Activated T-cell treated with anti-CD3 and anti-CD28 coated beads, Interleukin-2, amount 50 U/mL, for 72 hours (primary cell): ENCODE measurements at regions not wholly inside any gene's neighbourhood (a gene's known extent, or its start where the extent isn't known, plus 50 kb on each side); places are given as distances from the start of the nearest gene placed in this dataset.

Experiments
- ATAC-seq, 2 donors: fragments of 150-1000 bp; cut with Tn5 transposase; replicated peaks in 1 of 2; 2 replicates each; pipeline ENCODE4 v1.10.0; 2021; ENCODE audit warnings: moderate library complexity in 2 of 2, mild to moderate bottlenecking in 1 of 2
- DNase-seq, 2 donors: peaks; one replicate each; pipeline ENCODE4 v3.0.0; 2021 to 2022; ENCODE audit warnings: mixed read lengths in 1 of 2
- H3K27ac Mint-ChIP-seq: one replicate; pipeline ENCODE4 v1.8.0; 2022; ENCODE audit warnings: mild to moderate bottlenecking, moderate library complexity, mixed read lengths
- H3K27me3 Mint-ChIP-seq: one replicate; pipeline ENCODE4 v1.8.0; 2022; ENCODE audit warnings: low read depth, mixed read lengths
- H3K36me3 Mint-ChIP-seq, 2 donors: one replicate each; pipeline ENCODE4 v1.8.0; 2022; ENCODE audit warnings: mixed read lengths in 2 of 2, mild to moderate bottlenecking in 1 of 2; ENCODE audit not compliant: insufficient read depth in 2 of 2
- H3K4me1 Mint-ChIP-seq: one replicate; pipeline ENCODE4 v1.8.0; 2022; ENCODE audit warnings: low read depth, mixed read lengths
- H3K4me3 Mint-ChIP-seq, 2 donors: one replicate each; pipeline ENCODE4 v1.8.0; 2022; ENCODE audit warnings: mild to moderate bottlenecking in 2 of 2, mixed read lengths in 2 of 2, moderate library complexity in 2 of 2
- H3K9me3 Mint-ChIP-seq, 2 donors: one replicate each; pipeline ENCODE4 v1.8.0; 2022; ENCODE audit warnings: mixed read lengths in 2 of 2

GRCh38 chr15:100780208-100780800, 99.3 kb upstream of the ALDH1A3 start:
- H3K4me3 Mint-ChIP-seq: no peak overlapping the region
- DNase-seq (no peak), ATAC-seq (no peak)
- H3K9me3 Mint-ChIP-seq: peaks cover 0 to 3% of the 10 kb centered on the region in 2 donors
- no peaks in the 10 kb centered on the region for H3K4me1 Mint-ChIP-seq
- H3K27me3 Mint-ChIP-seq: peaks cover 6% of the 10 kb centered on the region
- H3K36me3 Mint-ChIP-seq: no peaks in the 10 kb centered on the region
- no peak overlapping the region for H3K27ac Mint-ChIP-seq

- no peak for ATAC-seq
- no peaks in the 10 kb centered on the region for H3K4me1 Mint-ChIP-seq
- no peak overlapping the region for H3K27ac Mint-ChIP-seq
- no peaks in the 10 kb centered on the region for H3K9me3 Mint-ChIP-seq
- H3K4me3 Mint-ChIP-seq: no peak overlapping the region
- no peaks in the 10 kb centered on the region for H3K36me3 Mint-ChIP-seq
- peaks cover 6% of the 10 kb centered on the region for H3K27me3 Mint-ChIP-seq
- DNase-seq: no peak
Observed at GRCh38 chr15:100781061-100781960, 98.3 kb upstream of the ALDH1A3 start.

GRCh38 chr15:100781961-100782530, 97.6 kb upstream of the ALDH1A3 start:
- no peaks in the 10 kb centered on the region for H3K4me1 Mint-ChIP-seq
- H3K9me3 Mint-ChIP-seq: no peaks in the 10 kb centered on the region
- peaks cover 6% of the 10 kb centered on the region for H3K27me3 Mint-ChIP-seq
- no peak overlapping the region for H3K27ac Mint-ChIP-seq
- ATAC-seq (no peak), DNase-seq (no peak)
- no peaks in the 10 kb centered on the region for H3K36me3 Mint-ChIP-seq
- H3K4me3 Mint-ChIP-seq: no peak overlapping the region

- ATAC-seq (no peak), DNase-seq (no peak)
- Mint-ChIP-seq H3K9me3 (no peaks in the 10 kb centered on the region), H3K27ac (no peak overlapping the region), H3K4me1 (no peaks in the 10 kb centered on the region), H3K36me3 (no peaks in the 10 kb centered on the region), H3K4me3 (no peak overlapping the region), H3K27me3 (peaks cover 6% of the 10 kb centered on the region)
Observed at GRCh38 chr15:100783291-100783690, 96.3 kb upstream of the ALDH1A3 start.

GRCh38 chr15:100783760-100784492, 95.7 kb upstream of the ALDH1A3 start:
- H3K27me3 Mint-ChIP-seq: peaks cover 6% of the 10 kb centered on the region
- DNase-seq (no peak), ATAC-seq (no peak)
- H3K4me1 Mint-ChIP-seq: no peaks in the 10 kb centered on the region
- no peaks in the 10 kb centered on the region for H3K9me3 Mint-ChIP-seq
- no peak overlapping the region for H3K4me3 Mint-ChIP-seq
- H3K27ac Mint-ChIP-seq: no peak overlapping the region
- H3K36me3 Mint-ChIP-seq: no peaks in the 10 kb centered on the region

- H3K4me3 Mint-ChIP-seq: no peak overlapping the region
- H3K4me1 Mint-ChIP-seq: no peaks in the 10 kb centered on the region
- peaks cover 6% of the 10 kb centered on the region for H3K27me3 Mint-ChIP-seq
- no peak for ATAC-seq
- DNase-seq: no peak
- no peaks in the 10 kb centered on the region for H3K9me3 Mint-ChIP-seq
- H3K36me3 Mint-ChIP-seq: no peaks in the 10 kb centered on the region
- no peak overlapping the region for H3K27ac Mint-ChIP-seq
Observed at GRCh38 chr15:100784493-100785180, 95.0 kb upstream of the ALDH1A3 start.

- Mint-ChIP-seq H3K36me3 (no peaks in the 10 kb centered on the region), H3K27me3 (peaks cover 6% of the 10 kb centered on the region), H3K27ac (no peak overlapping the region), H3K4me3 (no peak overlapping the region), H3K9me3 (no peaks in the 10 kb centered on the region), H3K4me1 (no peaks in the 10 kb centered on the region)
- ATAC-seq (no peak), DNase-seq (no peak)
Observed at GRCh38 chr15:100785181-100786138, 94.2 kb upstream of the ALDH1A3 start.

- ATAC-seq (no peak), DNase-seq (no peak)
- no peak overlapping the region for H3K4me3 Mint-ChIP-seq
- H3K36me3 Mint-ChIP-seq: no peaks in the 10 kb centered on the region
- H3K27me3 Mint-ChIP-seq: peaks cover 12% of the 10 kb centered on the region
- no peak overlapping the region for H3K27ac Mint-ChIP-seq
- no peaks in the 10 kb centered on the region for H3K4me1 Mint-ChIP-seq
- no peaks in the 10 kb centered on the region for H3K9me3 Mint-ChIP-seq
Observed at GRCh38 chr15:100786139-100786531, 93.5 kb upstream of the ALDH1A3 start.

GRCh38 chr15:100786901-100787566, 92.6 kb upstream of the ALDH1A3 start:
- Mint-ChIP-seq H3K9me3 (no peaks in the 10 kb centered on the region), H3K36me3 (no peaks in the 10 kb centered on the region), H3K4me1 (no peaks in the 10 kb centered on the region), H3K4me3 (no peak overlapping the region), H3K27me3 (peaks cover 13% of the 10 kb centered on the region), H3K27ac (no peak overlapping the region)
- no peak for DNase-seq
- ATAC-seq: no peak

- peaks cover 19% of the 10 kb centered on the region for H3K27me3 Mint-ChIP-seq
- H3K9me3 Mint-ChIP-seq: no peaks in the 10 kb centered on the region
- H3K36me3 Mint-ChIP-seq: no peaks in the 10 kb centered on the region
- no peak overlapping the region for H3K4me3 Mint-ChIP-seq
- no peak for ATAC-seq
- no peak overlapping the region for H3K27ac Mint-ChIP-seq
- no peaks in the 10 kb centered on the region for H3K4me1 Mint-ChIP-seq
- no peak for DNase-seq
Observed at GRCh38 chr15:100787567-100788417, 91.8 kb upstream of the ALDH1A3 start.
